ENCODE measurements at regions not wholly inside any gene's neighbourhood (a gene's known extent, or its start where the extent isn't known, plus 50 kb on each side); places are given as distances from the start of the nearest gene placed in this dataset.

DNA sequence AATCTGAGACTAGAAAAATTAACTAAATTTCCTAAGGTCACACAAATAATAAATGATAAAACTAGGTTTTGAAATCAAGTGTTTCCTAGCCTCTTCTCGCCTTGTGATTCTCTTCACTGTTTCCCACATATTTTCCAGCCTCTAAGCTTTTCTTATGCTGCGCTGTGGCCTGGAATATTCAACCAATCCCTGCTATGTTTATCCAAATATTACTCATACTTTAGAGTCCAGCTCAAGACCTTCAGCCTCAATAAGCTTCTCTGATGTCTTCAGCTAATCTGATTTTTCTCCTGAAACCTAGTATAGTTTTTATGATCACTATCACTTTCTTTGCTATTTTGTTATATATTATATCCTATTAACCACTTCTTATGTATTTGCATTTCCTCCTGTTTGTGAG, 303.1 kb upstream of the CDH6 start (continued):
- TF ChIP-seq, protein P1, sequence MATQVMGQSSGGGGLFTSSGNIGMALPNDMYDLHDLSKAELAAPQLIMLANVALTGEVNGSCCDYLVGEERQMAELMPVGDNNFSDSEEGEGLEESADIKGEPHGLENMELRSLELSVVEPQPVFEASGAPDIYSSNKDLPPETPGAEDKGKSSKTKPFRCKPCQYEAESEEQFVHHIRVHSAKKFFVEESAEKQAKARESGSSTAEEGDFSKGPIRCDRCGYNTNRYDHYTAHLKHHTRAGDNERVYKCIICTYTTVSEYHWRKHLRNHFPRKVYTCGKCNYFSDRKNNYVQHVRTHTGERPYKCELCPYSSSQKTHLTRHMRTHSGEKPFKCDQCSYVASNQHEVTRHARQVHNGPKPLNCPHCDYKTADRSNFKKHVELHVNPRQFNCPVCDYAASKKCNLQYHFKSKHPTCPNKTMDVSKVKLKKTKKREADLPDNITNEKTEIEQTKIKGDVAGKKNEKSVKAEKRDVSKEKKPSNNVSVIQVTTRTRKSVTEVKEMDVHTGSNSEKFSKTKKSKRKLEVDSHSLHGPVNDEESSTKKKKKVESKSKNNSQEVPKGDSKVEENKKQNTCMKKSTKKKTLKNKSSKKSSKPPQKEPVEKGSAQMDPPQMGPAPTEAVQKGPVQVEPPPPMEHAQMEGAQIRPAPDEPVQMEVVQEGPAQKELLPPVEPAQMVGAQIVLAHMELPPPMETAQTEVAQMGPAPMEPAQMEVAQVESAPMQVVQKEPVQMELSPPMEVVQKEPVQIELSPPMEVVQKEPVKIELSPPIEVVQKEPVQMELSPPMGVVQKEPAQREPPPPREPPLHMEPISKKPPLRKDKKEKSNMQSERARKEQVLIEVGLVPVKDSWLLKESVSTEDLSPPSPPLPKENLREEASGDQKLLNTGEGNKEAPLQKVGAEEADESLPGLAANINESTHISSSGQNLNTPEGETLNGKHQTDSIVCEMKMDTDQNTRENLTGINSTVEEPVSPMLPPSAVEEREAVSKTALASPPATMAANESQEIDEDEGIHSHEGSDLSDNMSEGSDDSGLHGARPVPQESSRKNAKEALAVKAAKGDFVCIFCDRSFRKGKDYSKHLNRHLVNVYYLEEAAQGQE (IDR thresholded peaks at IDR 0.05; ENCODE audit: unreplicated experiment) = no peak
- TF ChIP-seq CREB1 (CRISPR knock-in tag; IDR thresholded peaks at IDR 0.05; ENCODE audit: low read depth) = no peak
- TF ChIP-seq, protein P2, sequence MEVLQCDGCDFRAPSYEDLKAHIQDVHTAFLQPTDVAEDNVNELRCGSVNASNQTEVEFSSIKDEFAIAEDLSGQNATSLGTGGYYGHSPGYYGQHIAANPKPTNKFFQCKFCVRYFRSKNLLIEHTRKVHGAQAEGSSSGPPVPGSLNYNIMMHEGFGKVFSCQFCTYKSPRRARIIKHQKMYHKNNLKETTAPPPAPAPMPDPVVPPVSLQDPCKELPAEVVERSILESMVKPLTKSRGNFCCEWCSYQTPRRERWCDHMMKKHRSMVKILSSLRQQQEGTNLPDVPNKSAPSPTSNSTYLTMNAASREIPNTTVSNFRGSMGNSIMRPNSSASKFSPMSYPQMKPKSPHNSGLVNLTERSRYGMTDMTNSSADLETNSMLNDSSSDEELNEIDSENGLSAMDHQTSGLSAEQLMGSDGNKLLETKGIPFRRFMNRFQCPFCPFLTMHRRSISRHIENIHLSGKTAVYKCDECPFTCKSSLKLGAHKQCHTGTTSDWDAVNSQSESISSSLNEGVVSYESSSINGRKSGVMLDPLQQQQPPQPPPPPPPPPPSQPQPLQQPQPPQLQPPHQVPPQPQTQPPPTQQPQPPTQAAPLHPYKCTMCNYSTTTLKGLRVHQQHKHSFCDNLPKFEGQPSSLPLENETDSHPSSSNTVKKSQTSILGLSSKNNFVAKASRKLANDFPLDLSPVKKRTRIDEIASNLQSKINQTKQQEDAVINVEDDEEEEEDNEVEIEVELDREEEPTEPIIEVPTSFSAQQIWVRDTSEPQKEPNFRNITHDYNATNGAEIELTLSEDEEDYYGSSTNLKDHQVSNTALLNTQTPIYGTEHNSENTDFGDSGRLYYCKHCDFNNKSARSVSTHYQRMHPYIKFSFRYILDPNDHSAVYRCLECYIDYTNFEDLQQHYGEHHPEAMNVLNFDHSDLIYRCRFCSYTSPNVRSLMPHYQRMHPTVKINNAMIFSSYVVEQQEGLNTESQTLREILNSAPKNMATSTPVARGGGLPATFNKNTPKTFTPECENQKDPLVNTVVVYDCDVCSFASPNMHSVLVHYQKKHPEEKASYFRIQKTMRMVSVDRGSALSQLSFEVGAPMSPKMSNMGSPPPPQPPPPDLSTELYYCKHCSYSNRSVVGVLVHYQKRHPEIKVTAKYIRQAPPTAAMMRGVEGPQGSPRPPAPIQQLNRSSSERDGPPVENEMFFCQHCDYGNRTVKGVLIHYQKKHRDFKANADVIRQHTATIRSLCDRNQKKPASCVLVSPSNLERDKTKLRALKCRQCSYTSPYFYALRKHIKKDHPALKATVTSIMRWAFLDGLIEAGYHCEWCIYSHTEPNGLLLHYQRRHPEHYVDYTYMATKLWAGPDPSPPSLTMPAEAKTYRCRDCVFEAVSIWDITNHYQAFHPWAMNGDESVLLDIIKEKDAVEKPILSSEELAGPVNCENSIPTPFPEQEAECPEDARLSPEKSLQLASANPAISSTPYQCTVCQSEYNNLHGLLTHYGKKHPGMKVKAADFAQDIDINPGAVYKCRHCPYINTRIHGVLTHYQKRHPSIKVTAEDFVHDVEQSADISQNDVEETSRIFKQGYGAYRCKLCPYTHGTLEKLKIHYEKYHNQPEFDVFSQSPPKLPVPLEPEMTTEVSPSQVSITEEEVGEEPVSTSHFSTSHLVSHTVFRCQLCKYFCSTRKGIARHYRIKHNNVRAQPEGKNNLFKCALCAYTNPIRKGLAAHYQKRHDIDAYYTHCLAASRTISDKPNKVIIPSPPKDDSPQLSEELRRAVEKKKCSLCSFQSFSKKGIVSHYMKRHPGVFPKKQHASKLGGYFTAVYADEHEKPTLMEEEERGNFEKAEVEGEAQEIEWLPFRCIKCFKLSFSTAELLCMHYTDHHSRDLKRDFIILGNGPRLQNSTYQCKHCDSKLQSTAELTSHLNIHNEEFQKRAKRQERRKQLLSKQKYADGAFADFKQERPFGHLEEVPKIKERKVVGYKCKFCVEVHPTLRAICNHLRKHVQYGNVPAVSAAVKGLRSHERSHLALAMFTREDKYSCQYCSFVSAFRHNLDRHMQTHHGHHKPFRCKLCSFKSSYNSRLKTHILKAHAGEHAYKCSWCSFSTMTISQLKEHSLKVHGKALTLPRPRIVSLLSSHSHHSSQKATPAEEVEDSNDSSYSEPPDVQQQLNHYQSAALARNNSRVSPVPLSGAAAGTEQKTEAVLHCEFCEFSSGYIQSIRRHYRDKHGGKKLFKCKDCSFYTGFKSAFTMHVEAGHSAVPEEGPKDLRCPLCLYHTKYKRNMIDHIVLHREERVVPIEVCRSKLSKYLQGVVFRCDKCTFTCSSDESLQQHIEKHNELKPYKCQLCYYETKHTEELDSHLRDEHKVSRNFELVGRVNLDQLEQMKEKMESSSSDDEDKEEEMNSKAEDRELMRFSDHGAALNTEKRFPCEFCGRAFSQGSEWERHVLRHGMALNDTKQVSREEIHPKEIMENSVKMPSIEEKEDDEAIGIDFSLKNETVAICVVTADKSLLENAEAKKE (CRISPR knock-in tag; IDR thresholded peaks at IDR 0.05) = no peak
- TF ChIP-seq ZNF114 (CRISPR knock-in tag; IDR thresholded peaks at IDR 0.05) = no peak
- TF ChIP-seq NANOG (IDR thresholded peaks at IDR 0.05; ENCODE audit: borderline replicate concordance) = no peak
- no peak for TF ChIP-seq ZNF331 (CRISPR knock-in tag; IDR thresholded peaks at IDR 0.05; ENCODE audit: low read depth)
- no peak for TF ChIP-seq JUNB (IDR thresholded peaks at IDR 0.05; ENCODE audit: unreplicated experiment)
- no peak for TF ChIP-seq EZH2phosphoT487 (IDR thresholded peaks at IDR 0.05; ENCODE audit: unreplicated experiment)

Measured in GM23338 (cell line).